Left ventricle myocardium inferior (tissue), 1 donor: ENCODE measurements at regions not wholly inside any gene's neighbourhood (a gene's known extent, or its start where the extent isn't known, plus 50 kb on each side); places are given as distances from the start of the nearest gene placed in this dataset.
A peak's percentile ranks its signal among the peaks of the same experiment; 100 is the strongest.

ENCODE experiments used
- DNase-seq: peaks from one replicate; pipeline ENCODE4 v3.0.0-alpha.2; 2020
- H3K27ac ChIP-seq: fragments of 200-600 bp; replicated peaks from 2 replicates; pipeline ENCODE4 v1.8.0; 2021
- H3K27me3 ChIP-seq: fragments of 200-600 bp; 2 replicates; pipeline ENCODE4 v1.8.0; 2021; ENCODE audit warnings: low read depth
- H3K36me3 ChIP-seq: fragments of 200-600 bp; 2 replicates; pipeline ENCODE4 v1.8.0; 2021
- H3K4me1 ChIP-seq: fragments of 200-600 bp; 2 replicates; pipeline ENCODE4 v1.8.0; 2021
- H3K4me3 ChIP-seq: fragments of 200-600 bp; 2 replicates; pipeline ENCODE4 v1.8.0; 2021; ENCODE audit warnings: mild to moderate bottlenecking, moderate library complexity
- H3K9me3 ChIP-seq: fragments of 200-600 bp; replicated peaks from 2 replicates; pipeline ENCODE4 v1.8.0; 2021
- intact Hi-C: fragments of 100-400 bp; cut with micrococcal nuclease; formaldehyde crosslinking; loops from one replicate; pipeline ENCODE4 v1.11.0; 2022
- TF ChIP-seq, protein P1 (sequence below): fragments of 200-600 bp; IDR thresholded peaks from 2 replicates; pipeline ENCODE4 v1.8.0; 2021; ENCODE audit warnings: antibody characterized with exemption, mild to moderate bottlenecking, borderline replicate concordance
- donor health status: DM: no; HTN: yes; CAD: no; lungs with severe emphysema.

DNA sequence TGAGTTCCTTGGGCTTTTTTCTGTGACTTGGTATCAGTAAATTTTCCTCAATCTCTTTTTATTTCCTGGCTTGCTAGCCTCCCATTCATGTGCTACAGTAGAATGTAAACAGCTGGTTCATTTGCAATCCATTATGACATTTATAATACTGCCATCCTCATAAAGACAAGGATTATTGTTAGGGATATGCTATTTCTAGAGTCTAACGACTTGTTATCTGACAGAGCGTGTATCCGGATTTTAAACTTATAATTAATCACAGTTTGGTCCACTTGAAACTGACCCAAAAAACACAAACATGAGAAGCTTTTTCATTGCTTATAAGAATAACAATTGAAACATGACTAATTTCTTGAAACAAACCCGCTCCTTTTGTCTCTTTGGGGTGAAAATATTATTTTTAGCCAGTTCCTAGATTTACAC, 585.8 kb downstream of the TLE4 start:
- H3K4me3 ChIP-seq: no peak overlapping the region
- TF ChIP-seq, protein P1, sequence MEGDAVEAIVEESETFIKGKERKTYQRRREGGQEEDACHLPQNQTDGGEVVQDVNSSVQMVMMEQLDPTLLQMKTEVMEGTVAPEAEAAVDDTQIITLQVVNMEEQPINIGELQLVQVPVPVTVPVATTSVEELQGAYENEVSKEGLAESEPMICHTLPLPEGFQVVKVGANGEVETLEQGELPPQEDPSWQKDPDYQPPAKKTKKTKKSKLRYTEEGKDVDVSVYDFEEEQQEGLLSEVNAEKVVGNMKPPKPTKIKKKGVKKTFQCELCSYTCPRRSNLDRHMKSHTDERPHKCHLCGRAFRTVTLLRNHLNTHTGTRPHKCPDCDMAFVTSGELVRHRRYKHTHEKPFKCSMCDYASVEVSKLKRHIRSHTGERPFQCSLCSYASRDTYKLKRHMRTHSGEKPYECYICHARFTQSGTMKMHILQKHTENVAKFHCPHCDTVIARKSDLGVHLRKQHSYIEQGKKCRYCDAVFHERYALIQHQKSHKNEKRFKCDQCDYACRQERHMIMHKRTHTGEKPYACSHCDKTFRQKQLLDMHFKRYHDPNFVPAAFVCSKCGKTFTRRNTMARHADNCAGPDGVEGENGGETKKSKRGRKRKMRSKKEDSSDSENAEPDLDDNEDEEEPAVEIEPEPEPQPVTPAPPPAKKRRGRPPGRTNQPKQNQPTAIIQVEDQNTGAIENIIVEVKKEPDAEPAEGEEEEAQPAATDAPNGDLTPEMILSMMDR: no peak
- no peaks in the 10 kb centered on the region for H3K36me3 ChIP-seq
- no peak overlapping the region for H3K27ac ChIP-seq
- intact Hi-C loops: no loop called here
- H3K4me1 ChIP-seq: peaks cover 5% of the 10 kb centered on the region
- DNase-seq: no peak
- no peaks in the 10 kb centered on the region for H3K27me3 ChIP-seq
- peaks cover 9% of the 10 kb centered on the region for H3K9me3 ChIP-seq

DNA sequence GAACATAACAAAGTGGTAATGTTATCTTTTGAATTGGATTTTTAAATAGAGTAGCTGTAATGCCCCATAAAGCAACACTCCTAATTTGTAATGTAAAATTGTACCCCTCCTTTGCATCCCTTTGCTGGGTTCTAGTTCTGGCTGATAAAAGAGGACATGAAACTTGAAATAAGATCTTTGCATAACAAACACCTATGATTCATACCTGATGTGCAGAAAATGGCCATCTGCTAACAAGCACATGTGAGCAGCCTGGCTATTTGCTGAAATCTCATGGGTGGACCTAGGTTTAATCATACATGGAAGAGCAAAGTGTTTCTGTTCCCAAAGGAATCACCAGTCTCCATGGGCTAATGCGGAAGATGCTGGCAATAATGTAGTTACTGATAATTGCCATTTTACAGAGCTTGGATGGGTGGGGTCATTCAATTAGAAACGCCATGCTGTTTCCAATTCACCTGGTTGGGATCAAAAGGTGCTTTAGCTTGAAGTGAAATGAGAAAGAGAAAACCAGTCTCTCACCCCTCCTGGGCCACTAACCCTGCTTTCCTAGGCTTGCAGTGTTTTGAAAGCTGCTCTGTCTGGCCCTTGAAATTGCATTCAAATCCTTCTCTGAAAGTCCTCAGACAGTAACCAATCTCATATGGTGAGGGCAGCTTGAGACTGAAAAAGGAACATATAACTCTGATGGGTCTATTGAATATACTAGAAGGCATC, 585.1 kb downstream of the TLE4 start:
- Histone ChIP-seq H3K4me1 (peaks cover 5% of the 10 kb centered on the region), H3K27me3 (no peaks in the 10 kb centered on the region), H3K36me3 (no peaks in the 10 kb centered on the region), H3K4me3 (no peak overlapping the region), H3K9me3 (peaks cover 9% of the 10 kb centered on the region), H3K27ac (no peak overlapping the region)
- DNase-seq: no peak
- intact Hi-C loops: no loop called here
- TF ChIP-seq, protein P1: no peak

DNA sequence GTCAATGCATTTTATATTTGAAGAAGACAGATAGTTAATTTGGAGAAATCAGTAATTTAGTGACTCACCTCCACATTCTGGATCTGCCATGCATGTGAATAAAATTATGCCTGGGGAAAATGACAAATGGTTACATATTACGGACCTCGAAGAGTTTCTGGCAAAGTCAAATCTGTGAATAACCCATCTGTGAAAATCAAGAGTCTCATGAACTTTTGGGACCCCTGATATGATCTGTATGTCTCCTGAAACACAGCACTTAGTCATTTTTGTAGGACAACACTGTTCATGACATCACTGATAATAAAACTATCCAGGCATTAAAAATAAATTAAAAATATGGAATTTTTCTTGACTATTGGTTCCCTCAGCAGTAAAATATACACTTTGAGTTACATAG, 584.5 kb downstream of the TLE4 start:
- Histone ChIP-seq H3K4me1 (peaks cover 5% of the 10 kb centered on the region), H3K27ac (no peak overlapping the region), H3K27me3 (no peaks in the 10 kb centered on the region), H3K9me3 (peaks cover 9% of the 10 kb centered on the region), H3K4me3 (no peak overlapping the region), H3K36me3 (no peaks in the 10 kb centered on the region)
- intact Hi-C loops: no loop called here
- TF ChIP-seq, protein P1: no peak
- no peak for DNase-seq

DNA sequence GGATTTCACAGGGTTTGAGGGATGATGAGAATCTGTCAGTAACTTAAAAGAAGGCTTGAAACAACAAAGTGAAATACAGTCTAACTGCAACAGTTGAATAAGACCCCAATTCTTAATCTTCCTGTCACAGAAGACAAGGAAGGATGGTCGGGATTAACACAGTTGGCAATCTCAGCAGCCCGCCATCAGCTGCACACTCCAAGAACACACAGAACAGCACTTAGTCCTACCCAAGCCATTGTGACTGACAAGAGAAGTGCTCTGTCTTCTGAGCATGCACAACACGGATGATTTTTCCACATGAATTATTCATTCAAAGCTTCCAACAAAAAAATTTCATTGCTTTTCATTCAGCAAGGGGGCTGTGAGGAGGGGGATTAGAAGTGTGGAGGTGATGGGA, 576.1 kb downstream of the TLE4 start:
- intact Hi-C loops: no loop called here
- no peak for DNase-seq
- no peak overlapping the region for H3K27ac ChIP-seq
- peaks cover 12% of the 10 kb centered on the region for H3K9me3 ChIP-seq
- TF ChIP-seq, protein P1: no peak
- H3K4me3 ChIP-seq: no peak overlapping the region
- no peaks in the 10 kb centered on the region for H3K27me3 ChIP-seq
- no peaks in the 10 kb centered on the region for H3K4me1 ChIP-seq
- no peaks in the 10 kb centered on the region for H3K36me3 ChIP-seq

DNA sequence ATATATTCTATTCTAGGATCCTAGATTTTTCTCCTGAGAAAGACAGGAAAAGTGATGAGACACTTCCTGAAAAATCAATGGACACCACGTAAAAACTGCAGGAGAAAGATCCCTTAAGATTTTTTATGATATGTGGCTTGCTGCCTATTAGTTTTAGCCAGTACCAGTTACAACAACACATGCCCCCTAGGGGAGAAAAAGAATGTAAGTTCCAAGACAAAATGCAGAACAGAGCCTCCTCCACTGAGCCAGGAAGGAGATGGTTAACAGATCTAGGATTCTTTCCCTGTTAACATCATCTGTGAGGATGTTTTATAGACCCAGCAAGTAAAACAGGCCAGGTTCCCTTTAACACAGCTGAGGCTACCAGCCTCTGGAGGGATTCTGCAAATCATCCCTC, 574.7 kb downstream of the TLE4 start:
- intact Hi-C loops: no loop called here
- Histone ChIP-seq H3K27me3 (no peaks in the 10 kb centered on the region), H3K4me1 (no peaks in the 10 kb centered on the region), H3K4me3 (no peak overlapping the region), H3K36me3 (no peaks in the 10 kb centered on the region), H3K27ac (no peak overlapping the region), H3K9me3 (peaks cover 12% of the 10 kb centered on the region)
- TF ChIP-seq, protein P1: peak; percentile 25
- no peak for DNase-seq
